SK-MEL-5 (cell line): ENCODE measurements at regions not wholly inside any gene's neighbourhood (a gene's known extent, or its start where the extent isn't known, plus 50 kb on each side); places are given as distances from the start of the nearest gene placed in this dataset.
"Not testable (repeated sequence)": the region's sequence is repeated elsewhere in the genome, so short reads cannot be mapped to it uniquely, and the experiment has no call there.

ENCODE experiments used
- DNase-seq: peaks from one replicate; pipeline ENCODE4 v3.0.0-alpha.2; 2016; ENCODE audit warnings: low read depth, low spot score
- in situ Hi-C: cut with HindIII; loops from 2 replicates; pipeline ENCODE4 v1.10.0; 2016; ENCODE audit warnings: low sequenced_read_pairs, high pct_unique_total_duplicates, low pct_unique_long_range_greater_than_20kb

DNA sequence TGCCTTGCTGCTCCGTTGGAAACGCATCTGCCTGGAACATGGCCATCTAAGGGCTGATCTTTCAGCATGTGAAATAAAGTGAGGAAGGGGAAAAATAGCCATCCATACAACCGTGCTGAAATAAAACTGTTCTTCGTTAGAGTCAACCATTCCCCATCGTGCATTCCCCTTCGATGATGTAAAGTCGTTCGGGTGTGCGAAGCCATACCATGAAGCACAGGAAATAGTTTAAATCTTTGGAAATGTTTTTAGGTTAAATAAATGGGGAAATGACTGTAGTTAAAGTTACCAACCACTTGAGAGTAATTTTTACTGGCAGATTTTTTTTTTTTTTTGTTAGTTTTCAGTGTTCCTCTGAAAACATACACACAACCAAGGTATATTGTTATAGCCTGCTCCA, 302.5 kb downstream of the SH3GL2 start:
- in situ Hi-C loops, result no loop called here
- DNase-seq, result no peak

- DNase-seq, result peak; percentile 36
- in situ Hi-C loops, result no loop called here
Measured at GRCh38 chr9:17882688-17883594, 304.1 kb downstream of the SH3GL2 start.

GRCh38 chr9:17888066-17888465, 309.2 kb downstream of the SH3GL2 start:
- in situ Hi-C loops, result no loop called here

DNA sequence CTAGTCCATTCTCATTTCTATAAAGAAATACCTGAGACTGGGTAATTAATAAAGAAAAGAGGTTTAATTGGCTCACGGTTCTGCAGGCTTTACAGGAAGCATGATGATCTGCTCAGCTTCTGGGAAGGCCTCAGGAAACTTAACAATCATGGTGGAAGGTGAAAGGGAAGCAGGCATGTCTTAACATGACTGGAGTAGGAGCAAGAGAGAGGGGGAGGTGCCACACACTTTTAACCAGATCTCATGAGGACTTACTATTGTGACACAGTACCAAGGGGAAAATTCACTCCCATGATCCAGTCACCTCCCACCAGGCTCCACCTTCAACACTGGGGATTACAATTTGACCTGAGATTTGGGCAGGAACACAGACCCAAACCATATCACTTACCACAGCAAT, 310.1 kb downstream of the SH3GL2 start:
- DNase-seq, in situ Hi-C loops: not testable (repeated sequence)

More at GRCh38 chr9:17888066-17888465, 309.2 kb downstream of the SH3GL2 start:
- DNase-seq, result no peak

DNA sequence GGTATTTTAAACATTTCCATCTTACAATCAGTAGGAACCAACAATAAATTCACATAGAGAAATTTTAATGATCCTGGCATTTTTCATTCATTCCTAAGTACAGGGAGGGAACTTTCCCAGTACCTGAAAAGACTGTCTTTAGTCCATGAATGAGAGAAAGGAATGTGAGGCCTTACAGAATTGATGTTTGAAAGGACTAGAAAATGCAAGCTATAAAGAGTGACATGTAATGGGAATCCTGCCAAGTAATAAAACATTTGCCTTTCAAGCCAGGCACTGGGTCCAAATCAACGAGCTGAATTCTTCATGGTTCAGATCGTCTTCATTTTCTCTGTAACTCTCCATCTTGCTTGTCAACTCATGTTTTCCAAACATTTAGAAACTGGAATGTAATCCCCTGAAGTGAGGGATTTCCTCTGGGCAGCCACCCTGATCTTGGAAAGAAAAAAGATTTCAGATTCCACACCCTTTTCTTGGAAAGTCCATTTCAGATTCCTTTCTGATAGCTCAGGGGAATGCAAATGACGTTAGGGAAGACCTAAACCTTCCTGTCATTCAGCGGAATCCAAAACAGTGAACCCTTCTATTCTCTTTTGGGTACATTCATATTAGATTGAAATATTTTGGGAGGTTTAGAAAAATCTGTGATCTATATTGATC, 315.8 kb downstream of the SH3GL2 start:
- DNase-seq, result no peak
- in situ Hi-C loops, result no loop called here

GRCh38 chr9:17900606-17901005, 321.7 kb downstream of the SH3GL2 start:
- DNase-seq, result no peak
- in situ Hi-C loops, result no loop called here

- no peak for DNase-seq
- in situ Hi-C loops, result no loop called here
Measured at GRCh38 chr9:17905366-17905765, 326.5 kb downstream of the SH3GL2 start.

DNA sequence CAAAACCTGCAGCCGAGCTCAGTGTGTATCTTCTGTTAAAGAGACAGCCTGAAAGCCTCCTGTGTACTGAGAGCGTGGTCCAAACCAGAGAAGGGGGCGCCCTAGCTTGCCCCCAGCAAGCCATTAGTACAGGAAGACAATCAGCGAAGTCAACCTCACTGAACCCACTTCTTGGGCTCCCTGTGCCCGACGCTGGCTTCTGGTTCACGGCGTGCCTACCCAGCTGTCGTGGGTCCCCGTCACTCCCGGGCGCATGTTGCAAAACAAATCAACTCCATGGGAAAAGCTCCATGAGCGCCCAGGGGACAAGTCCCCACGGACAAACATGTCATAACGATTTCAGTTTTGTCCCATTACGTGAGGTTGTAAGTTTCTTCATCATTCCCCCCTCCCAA, 326.9 kb downstream of the SH3GL2 start:
- no peak for DNase-seq

DNA sequence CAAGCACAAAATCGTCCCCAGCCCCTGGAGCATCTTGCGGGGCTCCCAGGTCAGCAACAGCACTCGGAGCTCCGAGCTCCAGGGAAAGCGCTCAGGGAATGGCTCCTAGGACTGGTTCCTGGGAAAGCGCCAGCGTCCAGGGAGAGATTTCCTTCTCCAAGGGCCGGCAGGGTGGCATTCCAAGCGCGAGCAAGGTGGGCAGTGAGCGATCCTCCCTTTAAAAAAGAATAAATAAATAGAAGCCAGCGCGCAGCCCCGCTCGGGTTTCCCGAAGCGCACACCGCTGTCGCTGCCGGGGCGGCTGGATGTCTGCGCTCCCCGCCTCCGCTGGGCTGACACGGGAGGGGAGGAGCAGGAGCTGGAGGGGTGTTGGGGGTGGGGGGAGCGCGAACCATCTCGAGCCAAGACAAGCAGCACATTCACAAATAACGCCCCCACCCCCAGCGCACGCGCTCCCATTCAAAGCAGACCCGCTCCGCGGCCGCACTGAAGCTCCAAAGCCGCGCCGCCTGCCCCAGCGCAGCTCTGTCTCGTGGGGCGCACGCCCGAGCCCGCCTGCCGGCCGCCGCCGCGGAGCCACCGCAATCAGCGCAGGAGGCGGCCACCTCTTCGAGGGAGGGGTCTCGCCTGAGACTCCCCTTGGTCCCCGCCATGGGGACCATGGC, 327.4 kb downstream of the SH3GL2 start:
- no peak for DNase-seq
- in situ Hi-C loops, result no loop called here

More for the DNA sequence above, 326.9 kb downstream of the SH3GL2 start:
- in situ Hi-C loops, result no loop called here

DNA sequence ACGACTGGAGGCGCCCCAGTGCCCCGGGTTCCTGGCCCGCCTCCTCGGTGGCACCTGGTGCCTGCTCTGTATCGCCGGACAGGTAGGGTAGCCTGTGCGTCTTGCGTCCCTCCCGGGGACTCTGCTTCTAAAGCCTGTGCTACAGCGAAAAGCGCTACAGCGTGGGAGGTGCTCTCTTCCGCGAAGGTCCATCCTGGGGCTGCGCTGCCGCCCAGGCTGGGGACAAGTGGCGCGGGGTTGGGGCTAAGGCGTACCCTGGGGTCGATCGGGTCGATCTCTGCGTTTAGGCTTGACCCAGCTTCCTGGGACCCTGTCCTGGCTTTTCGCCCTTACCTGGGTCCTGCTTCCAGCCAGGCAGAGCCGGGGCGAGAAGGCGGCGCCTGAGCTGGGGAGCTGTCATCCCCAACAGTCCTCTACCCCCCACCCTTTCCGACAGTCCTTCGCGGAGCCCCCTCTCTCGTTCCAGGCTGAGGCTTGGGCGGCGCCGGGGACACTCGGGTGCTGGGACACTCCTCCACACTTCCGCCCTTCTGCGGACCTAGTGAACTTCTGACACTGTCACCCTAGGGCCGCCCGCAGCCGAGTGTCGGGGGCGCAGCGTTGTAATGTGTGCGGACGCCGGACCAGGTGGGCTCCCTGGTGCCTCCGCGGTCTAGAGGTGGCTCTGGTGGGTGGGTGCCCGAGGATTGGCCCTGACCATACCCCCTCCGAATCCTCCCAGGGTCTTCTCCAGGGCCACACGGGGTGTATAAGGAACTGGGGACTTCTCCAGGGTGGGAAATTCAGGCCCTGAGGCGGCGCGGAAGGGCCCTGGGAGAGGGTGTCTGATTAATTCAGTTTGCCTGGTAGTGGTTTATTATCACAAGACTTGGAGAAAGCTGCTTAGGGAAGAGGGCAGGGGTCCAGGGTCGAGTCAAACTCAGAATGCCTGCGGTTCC, 328.2 kb downstream of the SH3GL2 start:
- in situ Hi-C loops, result no loop called here
- no peak for DNase-seq

DNA sequence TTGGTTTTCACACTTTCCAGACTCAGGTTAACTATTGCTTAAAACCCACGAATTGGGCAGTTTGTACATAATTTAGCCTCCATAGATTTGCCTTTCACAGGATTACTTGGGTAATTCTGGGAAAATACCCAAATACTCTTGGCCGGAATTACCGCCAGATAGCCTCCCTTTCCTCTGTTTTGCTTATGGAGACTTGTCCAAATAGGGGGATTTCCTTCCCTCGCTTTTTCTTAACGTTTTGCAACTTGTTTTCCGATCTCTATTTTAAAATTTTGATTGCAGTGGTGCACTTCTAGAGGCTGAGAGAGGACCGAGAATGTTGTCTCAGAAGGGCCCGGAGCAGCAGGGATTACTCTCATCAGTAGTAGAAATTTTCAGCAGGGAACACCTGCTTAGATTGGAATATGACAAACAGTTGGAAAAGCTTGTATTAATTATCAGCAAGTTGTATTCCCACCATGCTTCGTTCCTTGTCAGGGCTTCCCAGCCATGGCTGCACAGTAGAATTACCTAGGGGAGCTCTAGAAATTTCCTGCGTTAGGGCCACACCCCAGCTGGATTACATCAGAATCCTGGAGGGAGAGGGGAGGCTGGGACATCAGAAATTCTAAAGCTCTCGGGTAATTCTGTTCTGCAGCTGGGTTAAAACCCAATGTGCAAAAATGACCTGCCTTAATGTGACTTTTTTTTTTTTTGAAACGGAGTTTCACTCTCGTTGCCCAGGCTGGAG, 329.1 kb downstream of the SH3GL2 start:
- in situ Hi-C loops, result no loop called here
- DNase-seq, result no peak

DNA sequence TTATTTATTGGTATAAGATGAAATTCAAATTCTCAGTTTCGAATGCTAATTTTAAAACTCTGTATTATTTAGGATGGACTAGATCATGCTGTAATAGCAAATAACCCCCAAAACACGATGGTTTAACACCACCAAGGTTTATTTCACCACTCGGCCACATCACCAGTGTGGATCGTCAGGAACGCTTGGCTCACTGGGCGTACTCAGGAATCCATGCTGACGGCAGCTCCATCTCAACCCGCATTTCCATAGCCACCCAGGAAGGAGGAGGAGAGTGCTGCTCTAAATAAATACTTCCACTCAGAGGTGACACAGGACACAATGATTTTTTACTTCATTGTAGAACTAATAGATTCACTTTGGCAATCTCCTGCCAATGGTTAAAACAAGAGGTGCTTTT, 347.4 kb downstream of the SH3GL2 start:
- in situ Hi-C loops, result no loop called here
- no peak for DNase-seq

GRCh38 chr9:17927616-17928015, 348.8 kb downstream of the SH3GL2 start:
- no peak for DNase-seq
- in situ Hi-C loops, result no loop called here

DNA sequence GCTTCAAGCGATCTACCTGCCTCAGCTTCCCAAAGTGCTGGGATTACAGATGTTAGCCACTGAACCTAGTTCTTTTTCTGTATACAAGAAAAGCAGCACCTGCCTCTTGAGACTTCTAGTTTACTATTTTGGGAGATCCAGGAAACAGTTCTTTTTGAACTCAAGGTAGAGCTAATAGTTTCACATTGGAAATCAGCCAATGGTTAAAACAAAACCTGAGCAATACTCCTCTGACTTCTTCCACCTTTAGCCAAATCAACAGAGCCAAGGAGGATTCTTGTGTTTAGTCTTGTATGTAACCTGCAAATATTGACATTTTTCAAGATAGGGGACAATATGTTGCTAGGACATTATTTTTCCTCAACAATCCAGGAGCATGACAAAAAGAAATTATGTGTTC, 349.4 kb downstream of the SH3GL2 start:
- in situ Hi-C loops, result no loop called here
- no peak for DNase-seq

- in situ Hi-C loops, result no loop called here
- DNase-seq, result no peak
Measured at GRCh38 chr9:17928768-17929167, 349.9 kb downstream of the SH3GL2 start.

DNA sequence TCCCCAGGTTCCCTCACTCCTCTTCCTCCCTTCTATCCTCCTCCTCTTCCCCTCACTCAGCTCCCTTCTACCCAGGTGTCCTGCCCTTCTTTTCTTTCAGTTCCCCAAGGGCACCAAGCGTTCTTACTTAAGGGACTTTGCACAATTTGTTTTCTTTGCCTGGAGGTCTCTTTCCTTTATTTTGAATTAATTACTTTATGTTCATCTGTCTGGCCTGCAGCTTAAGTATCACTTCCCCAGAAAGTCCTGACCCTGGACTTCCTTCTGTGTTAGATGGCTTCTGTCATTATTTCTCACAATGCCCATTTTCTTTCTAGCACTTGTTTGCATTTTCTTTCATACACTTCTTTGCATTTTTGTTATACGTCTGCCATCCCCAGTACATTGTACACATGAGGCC, 350.6 kb downstream of the SH3GL2 start:
- no peak for DNase-seq

GRCh38 chr9:17930071-17930470, 351.2 kb downstream of the SH3GL2 start:
- DNase-seq, result no peak
- in situ Hi-C loops, result no loop called here

More for the DNA sequence above, 350.6 kb downstream of the SH3GL2 start:
- in situ Hi-C loops, result no loop called here
